ENCODE measurements at regions not wholly inside any gene's neighbourhood (a gene's known extent, or its start where the extent isn't known, plus 50 kb on each side); places are given as distances from the start of the nearest gene placed in this dataset.
A peak's percentile ranks its signal among the peaks of the same experiment; 100 is the strongest.

GRCh38 chr5:174910245-174910737 lies 185.9 kb downstream of the MSX2 start:
- TF ChIP-seq, protein P1, sequence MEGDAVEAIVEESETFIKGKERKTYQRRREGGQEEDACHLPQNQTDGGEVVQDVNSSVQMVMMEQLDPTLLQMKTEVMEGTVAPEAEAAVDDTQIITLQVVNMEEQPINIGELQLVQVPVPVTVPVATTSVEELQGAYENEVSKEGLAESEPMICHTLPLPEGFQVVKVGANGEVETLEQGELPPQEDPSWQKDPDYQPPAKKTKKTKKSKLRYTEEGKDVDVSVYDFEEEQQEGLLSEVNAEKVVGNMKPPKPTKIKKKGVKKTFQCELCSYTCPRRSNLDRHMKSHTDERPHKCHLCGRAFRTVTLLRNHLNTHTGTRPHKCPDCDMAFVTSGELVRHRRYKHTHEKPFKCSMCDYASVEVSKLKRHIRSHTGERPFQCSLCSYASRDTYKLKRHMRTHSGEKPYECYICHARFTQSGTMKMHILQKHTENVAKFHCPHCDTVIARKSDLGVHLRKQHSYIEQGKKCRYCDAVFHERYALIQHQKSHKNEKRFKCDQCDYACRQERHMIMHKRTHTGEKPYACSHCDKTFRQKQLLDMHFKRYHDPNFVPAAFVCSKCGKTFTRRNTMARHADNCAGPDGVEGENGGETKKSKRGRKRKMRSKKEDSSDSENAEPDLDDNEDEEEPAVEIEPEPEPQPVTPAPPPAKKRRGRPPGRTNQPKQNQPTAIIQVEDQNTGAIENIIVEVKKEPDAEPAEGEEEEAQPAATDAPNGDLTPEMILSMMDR (IDR thresholded peaks at IDR 0.05): peak in 1 of 3 donors; percentile 42
- TF ChIP-seq POLR2A (IDR thresholded peaks at IDR 0.05): no peak
- peak; percentile 24 to 91 for DNase-seq (ENCODE audit: low spot score in 2 of 2)
- intact Hi-C loops (cut with DNase I; ENCODE audit: low total_unique reads): no loop called here
- 4% methylated on average over 16 to 17 of the region's 17 CpGs for WGBS, 2 donors
- H3K4me3 ChIP-seq (ENCODE audit: low read depth, poor library complexity, severe bottlenecking): no peak overlapping the region

DNA sequence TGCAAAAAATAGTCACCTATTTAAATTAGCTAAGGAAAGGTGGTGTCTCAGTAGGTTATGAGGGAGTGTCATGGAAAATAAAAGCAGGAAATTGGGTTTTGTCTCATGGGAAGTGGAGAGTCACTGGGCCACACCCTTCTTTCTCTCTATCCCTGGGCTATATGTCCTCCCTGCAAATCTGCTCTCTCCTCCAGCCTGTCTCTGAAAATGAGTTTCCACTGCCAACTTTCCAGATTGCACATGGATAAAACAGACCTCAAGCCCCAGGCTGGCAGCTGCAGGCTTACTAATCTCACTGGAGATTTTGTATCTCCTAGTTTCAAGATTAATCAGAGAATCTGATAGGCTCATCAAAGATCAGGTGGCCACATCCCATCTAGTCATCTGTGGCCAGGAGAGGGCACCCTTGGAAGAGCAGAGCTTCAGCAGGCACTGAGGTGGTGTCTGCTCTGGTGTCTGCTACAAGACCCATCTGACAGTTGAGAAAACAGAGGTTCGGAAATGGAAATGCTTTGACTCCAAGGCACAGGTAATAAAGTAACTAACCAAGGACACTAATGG lies 178.9 kb downstream of the MSX2 start:
- intact Hi-C loops (cut with DNase I; ENCODE audit: low total_unique reads): no loop called here
- WGBS, 2 donors: 91 to 100% methylated on average over 1 of the region's 1 CpG
- no peak for TF ChIP-seq POLR2A (IDR thresholded peaks at IDR 0.05)
- TF ChIP-seq, protein P1 (IDR thresholded peaks at IDR 0.05): no peak
- DNase-seq (ENCODE audit: low spot score in 2 of 2): no peak
- H3K4me3 ChIP-seq (ENCODE audit: low read depth, poor library complexity, severe bottlenecking): no peak overlapping the region

- intact Hi-C loops (cut with DNase I; ENCODE audit: low total_unique reads): no loop called here
- no peak overlapping the region for H3K4me3 ChIP-seq (ENCODE audit: low read depth, poor library complexity, severe bottlenecking)
- 92 to 95% methylated on average over 10 to 19 of the region's 19 CpGs for WGBS, 2 donors
- TF ChIP-seq, protein P1 (IDR thresholded peaks at IDR 0.05): no peak
- no peak for DNase-seq (ENCODE audit: low spot score in 2 of 2)
Measured at GRCh38 chr5:174901336-174901735, 177.0 kb downstream of the MSX2 start.

GRCh38 chr5:174900240-174900865 lies 176.0 kb downstream of the MSX2 start:
- TF ChIP-seq, protein P1 (IDR thresholded peaks at IDR 0.05): no peak
- no peak for TF ChIP-seq POLR2A (IDR thresholded peaks at IDR 0.05)
- intact Hi-C loops (cut with DNase I; ENCODE audit: low total_unique reads): no loop called here
- WGBS, 2 donors: 36 to 43% methylated on average over 7 of the region's 7 CpGs
- no peak for DNase-seq (ENCODE audit: low spot score in 2 of 2)
- no peak overlapping the region for H3K4me3 ChIP-seq (ENCODE audit: low read depth, poor library complexity, severe bottlenecking)

DNA sequence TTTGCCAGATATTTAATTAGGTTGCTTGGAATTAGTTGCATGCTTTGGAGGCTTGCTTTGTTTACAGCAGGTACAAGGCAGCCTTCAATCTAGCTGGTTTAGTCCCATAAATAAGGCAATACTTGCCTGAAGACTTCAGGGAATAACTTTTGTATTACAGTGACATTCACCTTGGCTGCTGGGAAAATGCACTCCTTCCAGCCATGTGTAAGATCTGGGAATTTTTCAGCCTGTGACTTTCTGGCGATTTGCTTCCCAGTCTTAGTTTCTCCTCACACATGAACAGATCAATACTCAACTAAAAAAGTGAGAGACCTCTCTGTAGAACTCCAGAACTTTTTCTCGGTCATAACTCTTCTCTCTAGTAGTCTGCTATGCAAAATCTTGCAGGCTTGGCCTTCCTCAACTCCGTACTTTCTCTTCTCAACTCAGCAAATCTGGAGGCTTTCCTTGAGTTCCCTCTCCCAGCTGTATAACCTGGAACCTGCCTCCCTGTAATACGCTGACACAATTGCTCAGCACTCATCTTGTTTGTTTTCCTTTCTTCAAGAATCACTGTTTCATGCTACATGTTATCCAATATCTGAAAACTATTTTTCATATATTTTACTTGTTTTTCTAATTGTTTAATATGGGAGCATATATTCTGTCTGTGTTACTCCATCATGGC lies 173.0 kb downstream of the MSX2 start:
- TF ChIP-seq, protein P1 (IDR thresholded peaks at IDR 0.05): no peak
- TF ChIP-seq POLR2A (IDR thresholded peaks at IDR 0.05): no peak
- no peak overlapping the region for H3K4me3 ChIP-seq (ENCODE audit: low read depth, poor library complexity, severe bottlenecking)
- intact Hi-C loops (cut with DNase I; ENCODE audit: low total_unique reads): no loop called here
- 79 to 91% methylated on average over 4 of the region's 4 CpGs for WGBS, 2 donors
- DNase-seq (ENCODE audit: low spot score in 2 of 2): no peak

Measured in lower leg skin (tissue), 4 donors.